ENCODE measurements at regions not wholly inside any gene's neighbourhood (a gene's known extent, or its start where the extent isn't known, plus 50 kb on each side); places are given as distances from the start of the nearest gene placed in this dataset.

GRCh38 chr4:71222661-71223060 is 116.2 kb upstream of the SLC4A4 start:
- TF ChIP-seq POLR2AphosphoS5 (IDR thresholded peaks at IDR 0.05) (no peak), POLR2A (IDR thresholded peaks at IDR 0.05) (no peak), EP300 (IDR thresholded peaks at IDR 0.05) (no peak)
- TF ChIP-seq, protein P1, sequence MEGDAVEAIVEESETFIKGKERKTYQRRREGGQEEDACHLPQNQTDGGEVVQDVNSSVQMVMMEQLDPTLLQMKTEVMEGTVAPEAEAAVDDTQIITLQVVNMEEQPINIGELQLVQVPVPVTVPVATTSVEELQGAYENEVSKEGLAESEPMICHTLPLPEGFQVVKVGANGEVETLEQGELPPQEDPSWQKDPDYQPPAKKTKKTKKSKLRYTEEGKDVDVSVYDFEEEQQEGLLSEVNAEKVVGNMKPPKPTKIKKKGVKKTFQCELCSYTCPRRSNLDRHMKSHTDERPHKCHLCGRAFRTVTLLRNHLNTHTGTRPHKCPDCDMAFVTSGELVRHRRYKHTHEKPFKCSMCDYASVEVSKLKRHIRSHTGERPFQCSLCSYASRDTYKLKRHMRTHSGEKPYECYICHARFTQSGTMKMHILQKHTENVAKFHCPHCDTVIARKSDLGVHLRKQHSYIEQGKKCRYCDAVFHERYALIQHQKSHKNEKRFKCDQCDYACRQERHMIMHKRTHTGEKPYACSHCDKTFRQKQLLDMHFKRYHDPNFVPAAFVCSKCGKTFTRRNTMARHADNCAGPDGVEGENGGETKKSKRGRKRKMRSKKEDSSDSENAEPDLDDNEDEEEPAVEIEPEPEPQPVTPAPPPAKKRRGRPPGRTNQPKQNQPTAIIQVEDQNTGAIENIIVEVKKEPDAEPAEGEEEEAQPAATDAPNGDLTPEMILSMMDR (IDR thresholded peaks at IDR 0.05) = no peak
